Activated T-cell treated with anti-CD3 and anti-CD28 coated beads, Interleukin-2, amount 50 U/mL, for 48 hours (primary cell): ENCODE measurements at regions not wholly inside any gene's neighbourhood (a gene's known extent, or its start where the extent isn't known, plus 50 kb on each side); places are given as distances from the start of the nearest gene placed in this dataset.
"Not testable (repeated sequence)": the region's sequence is repeated elsewhere in the genome, so short reads cannot be mapped to it uniquely, and the experiment has no call there.

Experiments
- DNase-seq, 2 experiments: peaks; one replicate each; pipeline ENCODE4 v3.0.0-alpha.2; 2020

- no peak for DNase-seq
These were observed 51.9 kb upstream of the NMUR2 start for GRCh38 chr5:152456815-152457443.

GRCh38 chr5:152462021-152462721 lies 57.1 kb upstream of the NMUR2 start:
- no peak for DNase-seq

GRCh38 chr5:152464048-152464447 lies 59.0 kb upstream of the NMUR2 start:
- no peak for DNase-seq

GRCh38 chr5:152465140-152465539 lies 60.1 kb upstream of the NMUR2 start:
- no peak for DNase-seq

GRCh38 chr5:152466085-152466745 lies 61.1 kb upstream of the NMUR2 start:
- no peak for DNase-seq

GRCh38 chr5:152470167-152470566 lies 65.1 kb upstream of the NMUR2 start:
- DNase-seq: no peak

GRCh38 chr5:152472083-152472482 lies 67.0 kb upstream of the NMUR2 start:
- DNase-seq: no peak

- DNase-seq: no peak
These were observed 69.9 kb upstream of the NMUR2 start for GRCh38 chr5:152474961-152475360.

- no peak for DNase-seq
These were observed 72.5 kb upstream of the NMUR2 start for GRCh38 chr5:152477536-152477935.

GRCh38 chr5:152479866-152480265 lies 74.8 kb upstream of the NMUR2 start:
- DNase-seq: not testable (repeated sequence)

GRCh38 chr5:152480677-152481076 lies 75.6 kb upstream of the NMUR2 start:
- DNase-seq: not testable (repeated sequence)

- no peak for DNase-seq
These were observed 82.1 kb upstream of the NMUR2 start for GRCh38 chr5:152487130-152487529.

- DNase-seq: no peak
These were observed 83.8 kb upstream of the NMUR2 start for GRCh38 chr5:152488869-152489268.

- DNase-seq: no peak
These were observed 94.9 kb upstream of the NMUR2 start for GRCh38 chr5:152499814-152500535.

GRCh38 chr5:152501294-152501693 lies 96.2 kb upstream of the NMUR2 start:
- DNase-seq: no peak

GRCh38 chr5:152503206-152503605 lies 98.1 kb upstream of the NMUR2 start:
- DNase-seq: no peak

GRCh38 chr5:152505442-152506042 lies 100.5 kb upstream of the NMUR2 start:
- DNase-seq: peak; percentile 48 to 51

- DNase-seq: no peak
These were observed 106.0 kb upstream of the NMUR2 start for GRCh38 chr5:152511120-152511519.

- DNase-seq: no peak
These were observed 106.6 kb upstream of the NMUR2 start for GRCh38 chr5:152511531-152512132.

- no peak for DNase-seq
These were observed 109.8 kb upstream of the NMUR2 start for GRCh38 chr5:152514827-152515397.

GRCh38 chr5:152523964-152524363 lies 118.9 kb upstream of the NMUR2 start:
- no peak for DNase-seq

- no peak for DNase-seq
These were observed 122.4 kb upstream of the NMUR2 start for GRCh38 chr5:152527358-152528052.
